A673 (cell line): ENCODE measurements at regions not wholly inside any gene's neighbourhood (a gene's known extent, or its start where the extent isn't known, plus 50 kb on each side); places are given as distances from the start of the nearest gene placed in this dataset.

Experiments
- BruUV-seq: library from RNA; stranded (reverse); fragments of 400-500 nt; replicated peaks from 2 replicates; lab custom pipeline; 2021; lab: Mats Ljungman, UMichigan
- CTCF ChIA-PET: fragments of 300-600 bp; sonication (Branson Sonifier 250); formaldehyde crosslinking; loops from one replicate; lab custom pipeline; 2022; ENCODE audit warnings: antibody characterized with exemption; lab: Charles Lee
- POLR2A ChIA-PET: fragments of 300-600 bp; sonication (Branson Sonifier 250); formaldehyde crosslinking; loops from one replicate; lab custom pipeline; 2022; ENCODE audit warnings: antibody characterized with exemption; ENCODE audit not compliant: low non-redundant PET; lab: Charles Lee
- DNase-seq: peaks from one replicate; pipeline ENCODE4 v3.0.0-alpha.2; 2015; ENCODE audit warnings: low spot score
- H3K27ac ChIP-seq: fragments of 200-600 bp; sonication (generic); 2 replicates; pipeline ENCODE4 v1.5.1; 2016; ENCODE audit warnings: mixed run types, low read depth, mild to moderate bottlenecking, mixed read lengths, antibody characterized with exemption, low read length; ENCODE audit not compliant: poor library complexity, severe bottlenecking
- H3K27me3 ChIP-seq: fragments of 200-600 bp; sonication (generic); replicated peaks from 2 replicates; pipeline ENCODE4 v1.6.1; 2017; ENCODE audit warnings: mixed run types, low read depth, mild to moderate bottlenecking, mixed read lengths, antibody characterized with exemption, low read length; ENCODE audit not compliant: insufficient read depth, poor library complexity
- H3K36me3 ChIP-seq: fragments of 200-600 bp; sonication (generic); 2 replicates; pipeline ENCODE4 v1.6.1; 2016; ENCODE audit warnings: mixed run types, mild to moderate bottlenecking, mixed read lengths, antibody characterized with exemption, low read length; ENCODE audit not compliant: insufficient read depth, poor library complexity, severe bottlenecking
- H3K4me1 ChIP-seq: fragments of 200-600 bp; sonication (generic); 2 replicates; pipeline ENCODE4 v1.6.1; 2017; ENCODE audit warnings: mixed run types, mild to moderate bottlenecking, mixed read lengths, antibody characterized with exemption, low read length; ENCODE audit not compliant: insufficient read depth, poor library complexity, severe bottlenecking
- H3K4me3 ChIP-seq: fragments of 200-600 bp; sonication (generic); 2 replicates; pipeline ENCODE4 v1.5.1; 2016; ENCODE audit warnings: low read depth, mixed run types, mild to moderate bottlenecking, mixed read lengths, low read length; ENCODE audit not compliant: poor library complexity, severe bottlenecking
- H3K9me3 ChIP-seq: fragments of 200-600 bp; sonication (generic); 2 replicates; pipeline ENCODE4 v1.6.1; 2016; ENCODE audit warnings: mixed run types, low read depth, mild to moderate bottlenecking, mixed read lengths, antibody characterized with exemption, low read length; ENCODE audit not compliant: poor library complexity, severe bottlenecking
- EZH2 ChIP-seq: fragments of 200-600 bp; sonication (generic); IDR thresholded peaks from 2 replicates; pipeline ENCODE4 v1.6.1; 2017; ENCODE audit warnings: borderline replicate concordance, low read depth, mild to moderate bottlenecking, mixed read lengths, antibody characterized with exemption, low read length; ENCODE audit not compliant: poor library complexity, severe bottlenecking
- intact Hi-C: fragments of 100-400 bp; cut with micrococcal nuclease; formaldehyde crosslinking; loops from one replicate; pipeline ENCODE4 v1.10.0; 2022; ENCODE audit not compliant: unreplicated experiment
- TF ChIP-seq, protein P1 (sequence below): fragments of 300-800, 200-600 bp; sonication (generic); conservative IDR thresholded peaks from 2 replicates; pipeline ENCODE4 v1.5.1; 2017; ENCODE audit warnings: low read depth, mild to moderate bottlenecking, antibody characterized with exemption, low read length, moderate library complexity, mixed read lengths

DNA sequence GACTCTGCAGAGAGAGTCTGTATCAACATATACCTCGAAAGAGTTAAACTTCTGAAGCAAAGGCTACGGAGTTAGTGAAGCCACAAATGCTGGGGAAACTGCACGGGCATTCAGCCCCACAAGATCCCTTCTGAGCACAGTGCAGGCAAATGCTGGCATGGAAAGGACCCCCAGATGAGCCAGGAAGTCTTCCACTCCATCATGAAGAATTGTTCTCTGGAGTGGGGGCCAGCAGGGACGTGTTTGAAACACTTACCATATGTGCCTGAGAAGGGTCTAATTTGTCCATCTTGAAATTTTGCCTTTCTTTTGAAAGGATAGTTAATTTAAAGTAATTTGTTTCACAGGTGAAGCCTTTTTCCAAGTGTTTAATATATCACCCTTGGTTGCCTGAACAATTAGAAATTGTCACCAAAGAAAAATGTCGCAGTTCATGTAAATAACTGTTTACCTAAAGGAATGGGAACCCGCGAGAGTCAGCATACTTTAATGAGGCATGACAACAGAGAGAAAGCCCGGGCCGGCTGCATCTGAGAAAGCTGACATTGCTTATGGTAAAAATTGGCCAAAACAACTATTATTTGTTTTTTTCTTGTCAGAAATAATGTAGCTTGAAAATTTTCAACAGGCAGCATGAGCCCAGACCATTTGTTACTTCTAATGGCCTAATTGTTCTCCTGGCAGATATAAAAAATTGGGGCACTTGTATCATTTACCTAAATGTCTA is 287.6 kb upstream of the MGMT start:
- intact Hi-C loops, result no loop called here
- H3K36me3 ChIP-seq, result no peaks in the 10 kb centered on the region
- no peaks in the 10 kb centered on the region for H3K9me3 ChIP-seq
- DNase-seq, result no peak
- CTCF ChIA-PET, result interaction anchor here (0.6 kb wide), 1 partner anchor 70 kb away, joined by 4 read pairs; no protein-coding TSS in a partner anchor
- peaks cover 6% of the 10 kb centered on the region for H3K4me1 ChIP-seq
- H3K4me3 ChIP-seq, result no peak overlapping the region
- POLR2A ChIA-PET, result no interaction called here
- H3K27ac ChIP-seq, result no peak overlapping the region
- no peaks in the 10 kb centered on the region for H3K27me3 ChIP-seq
- no TSS peak for BruUV-seq
- no peak for TF ChIP-seq EZH2
- TF ChIP-seq, protein P1, sequence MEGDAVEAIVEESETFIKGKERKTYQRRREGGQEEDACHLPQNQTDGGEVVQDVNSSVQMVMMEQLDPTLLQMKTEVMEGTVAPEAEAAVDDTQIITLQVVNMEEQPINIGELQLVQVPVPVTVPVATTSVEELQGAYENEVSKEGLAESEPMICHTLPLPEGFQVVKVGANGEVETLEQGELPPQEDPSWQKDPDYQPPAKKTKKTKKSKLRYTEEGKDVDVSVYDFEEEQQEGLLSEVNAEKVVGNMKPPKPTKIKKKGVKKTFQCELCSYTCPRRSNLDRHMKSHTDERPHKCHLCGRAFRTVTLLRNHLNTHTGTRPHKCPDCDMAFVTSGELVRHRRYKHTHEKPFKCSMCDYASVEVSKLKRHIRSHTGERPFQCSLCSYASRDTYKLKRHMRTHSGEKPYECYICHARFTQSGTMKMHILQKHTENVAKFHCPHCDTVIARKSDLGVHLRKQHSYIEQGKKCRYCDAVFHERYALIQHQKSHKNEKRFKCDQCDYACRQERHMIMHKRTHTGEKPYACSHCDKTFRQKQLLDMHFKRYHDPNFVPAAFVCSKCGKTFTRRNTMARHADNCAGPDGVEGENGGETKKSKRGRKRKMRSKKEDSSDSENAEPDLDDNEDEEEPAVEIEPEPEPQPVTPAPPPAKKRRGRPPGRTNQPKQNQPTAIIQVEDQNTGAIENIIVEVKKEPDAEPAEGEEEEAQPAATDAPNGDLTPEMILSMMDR, result no peak

DNA sequence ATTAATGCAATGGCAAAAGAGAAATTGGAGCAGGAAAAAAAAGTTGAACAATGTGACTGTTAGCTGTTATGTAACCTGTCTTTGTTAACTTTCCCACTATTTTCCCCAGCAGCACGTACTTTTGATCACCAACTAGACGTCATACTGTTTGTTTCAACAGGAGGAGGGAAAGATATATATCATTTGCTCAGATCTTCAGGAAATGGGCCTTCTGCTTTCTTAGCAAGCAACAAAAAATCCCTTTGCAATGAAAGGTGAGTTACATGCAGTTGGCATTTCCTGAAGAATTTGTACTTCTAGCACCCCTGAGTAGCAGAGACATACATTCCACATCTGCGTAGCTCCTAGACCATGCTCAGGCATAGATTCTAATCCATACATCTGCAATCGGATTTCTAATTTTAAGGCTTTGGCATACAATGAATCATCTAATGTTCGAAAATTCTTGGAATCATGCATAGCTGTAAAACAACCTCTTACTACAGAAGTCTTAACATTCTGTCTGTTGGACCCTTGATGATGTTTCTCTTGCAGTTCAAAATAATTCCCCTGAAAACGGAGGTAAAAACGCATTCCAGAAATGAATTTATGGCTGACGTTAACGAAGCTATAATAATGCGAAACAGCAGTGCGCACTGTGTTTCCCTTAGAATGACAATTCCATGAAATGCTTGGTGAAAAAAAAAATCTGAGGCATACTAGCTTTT is 286.9 kb upstream of the MGMT start:
- DNase-seq, result no peak
- H3K27ac ChIP-seq, result no peak overlapping the region
- H3K36me3 ChIP-seq, result no peaks in the 10 kb centered on the region
- POLR2A ChIA-PET, result no interaction called here
- no peaks in the 10 kb centered on the region for H3K9me3 ChIP-seq
- no TSS peak for BruUV-seq
- H3K27me3 ChIP-seq, result no peaks in the 10 kb centered on the region
- CTCF ChIA-PET, result interaction anchor here (0.6 kb wide), 1 partner anchor 70 kb away, joined by 4 read pairs; no protein-coding TSS in a partner anchor
- TF ChIP-seq, protein P1, result no peak
- TF ChIP-seq EZH2, result no peak
- H3K4me1 ChIP-seq, result peaks cover 6% of the 10 kb centered on the region
- H3K4me3 ChIP-seq, result no peak overlapping the region
- intact Hi-C loops, result no loop called here

DNA sequence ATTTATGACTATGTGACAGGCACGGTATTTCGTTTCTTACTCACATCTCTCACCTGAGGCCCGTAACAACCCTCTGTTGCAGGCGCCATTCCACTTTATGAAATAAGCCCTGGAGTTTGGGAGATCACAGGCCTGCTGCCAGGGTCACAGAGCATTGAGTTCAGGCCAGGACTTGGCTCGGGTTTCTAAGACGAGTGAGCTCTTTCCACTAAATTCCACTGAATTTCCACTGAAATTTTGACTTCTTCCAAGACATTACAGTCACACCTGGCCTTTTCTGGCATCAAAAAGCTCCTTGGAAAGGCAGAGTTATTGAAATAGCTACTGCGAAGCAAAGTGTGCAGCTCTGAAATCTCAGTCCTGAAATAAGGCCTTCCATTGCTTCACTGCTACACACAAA is 282.8 kb upstream of the MGMT start:
- no peak for TF ChIP-seq EZH2
- TF ChIP-seq, protein P1, result no peak
- Histone ChIP-seq H3K4me3 (no peak overlapping the region), H3K27ac (no peak overlapping the region), H3K27me3 (no peaks in the 10 kb centered on the region), H3K9me3 (no peaks in the 10 kb centered on the region), H3K4me1 (peaks cover 6% of the 10 kb centered on the region), H3K36me3 (no peaks in the 10 kb centered on the region)
- ChIA-PET CTCF (no interaction called here), POLR2A (no interaction called here)
- no peak for DNase-seq
- BruUV-seq, result no TSS peak
- intact Hi-C loops, result no loop called here
